ENCODE measurements at regions not wholly inside any gene's neighbourhood (a gene's known extent, or its start where the extent isn't known, plus 50 kb on each side); places are given as distances from the start of the nearest gene placed in this dataset.

- Mint-ChIP-seq H3K36me3 (no peaks in the 10 kb centered on the region), H3K27me3 (ENCODE audit: low read depth) (peaks cover 13% of the 10 kb centered on the region), H3K4me1 (no peaks in the 10 kb centered on the region), H3K27ac (no peak overlapping the region), H3K4me3 (no peak overlapping the region), H3K9me3 (no peaks in the 10 kb centered on the region)
- DNase-seq (ENCODE audit: low spot score) (no peak), ATAC-seq (no peak)
- ChIA-PET POLR2A (interaction anchor here (0.6 kb wide), 1 partner anchor 540 kb away, joined by 3 read pairs; no protein-coding TSS in a partner anchor), CTCF (no interaction called here)
- TF ChIP-seq ZNF263 (CRISPR knock-in tag; IDR thresholded peaks at IDR 0.05; ENCODE audit: low read depth) (no peak), TEAD4 (CRISPR knock-in tag; IDR thresholded peaks at IDR 0.05) (no peak), ARID4B (CRISPR knock-in tag; IDR thresholded peaks at IDR 0.05; ENCODE audit: borderline replicate concordance) (no peak), ZNF532 (CRISPR knock-in tag; IDR thresholded peaks at IDR 0.05; ENCODE audit: borderline replicate concordance) (no peak), TP53 (CRISPR knock-in tag; IDR thresholded peaks at IDR 0.05) (no peak), NFATC4 (CRISPR knock-in tag; IDR thresholded peaks at IDR 0.05) (no peak), SP1 (CRISPR knock-in tag; conservative IDR thresholded peaks at IDR 0.05) (no peak), CTCF (IDR thresholded peaks at IDR 0.05) (no peak), RELA (CRISPR knock-in tag; IDR thresholded peaks at IDR 0.05; ENCODE audit: borderline replicate concordance) (no peak), MYBL2 (CRISPR knock-in tag; IDR thresholded peaks at IDR 0.05) (no peak), ZSCAN18 (CRISPR knock-in tag; IDR thresholded peaks at IDR 0.05) (no peak)
- TF ChIP-seq, protein P1, sequence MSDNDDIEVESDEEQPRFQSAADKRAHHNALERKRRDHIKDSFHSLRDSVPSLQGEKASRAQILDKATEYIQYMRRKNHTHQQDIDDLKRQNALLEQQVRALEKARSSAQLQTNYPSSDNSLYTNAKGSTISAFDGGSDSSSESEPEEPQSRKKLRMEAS (CRISPR knock-in tag; IDR thresholded peaks at IDR 0.05), result no peak
- TF ChIP-seq, protein P2, sequence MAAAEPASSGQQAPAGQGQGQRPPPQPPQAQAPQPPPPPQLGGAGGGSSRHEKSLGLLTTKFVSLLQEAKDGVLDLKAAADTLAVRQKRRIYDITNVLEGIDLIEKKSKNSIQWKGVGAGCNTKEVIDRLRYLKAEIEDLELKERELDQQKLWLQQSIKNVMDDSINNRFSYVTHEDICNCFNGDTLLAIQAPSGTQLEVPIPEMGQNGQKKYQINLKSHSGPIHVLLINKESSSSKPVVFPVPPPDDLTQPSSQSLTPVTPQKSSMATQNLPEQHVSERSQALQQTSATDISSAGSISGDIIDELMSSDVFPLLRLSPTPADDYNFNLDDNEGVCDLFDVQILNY (CRISPR knock-in tag; IDR thresholded peaks at IDR 0.05), result no peak
Measured at GRCh38 chr15:46222826-46223225, 588.0 kb downstream of the SQOR start.

Measured in WTC11 (cell line).